Ishikawa (cell line): ENCODE measurements at regions not wholly inside any gene's neighbourhood (a gene's known extent, or its start where the extent isn't known, plus 50 kb on each side); places are given as distances from the start of the nearest gene placed in this dataset.

Experiments
- TAF1 ChIP-seq: IDR thresholded peaks from 2 replicates; pipeline ENCODE4 v1.6.1; 2012; ENCODE audit warnings: low read depth, mild to moderate bottlenecking
- TF ChIP-seq, protein P1 (sequence below): IDR thresholded peaks from 2 replicates; pipeline ENCODE4 v1.6.1; 2012; ENCODE audit warnings: low read depth, mild to moderate bottlenecking

- TF ChIP-seq, protein P1, sequence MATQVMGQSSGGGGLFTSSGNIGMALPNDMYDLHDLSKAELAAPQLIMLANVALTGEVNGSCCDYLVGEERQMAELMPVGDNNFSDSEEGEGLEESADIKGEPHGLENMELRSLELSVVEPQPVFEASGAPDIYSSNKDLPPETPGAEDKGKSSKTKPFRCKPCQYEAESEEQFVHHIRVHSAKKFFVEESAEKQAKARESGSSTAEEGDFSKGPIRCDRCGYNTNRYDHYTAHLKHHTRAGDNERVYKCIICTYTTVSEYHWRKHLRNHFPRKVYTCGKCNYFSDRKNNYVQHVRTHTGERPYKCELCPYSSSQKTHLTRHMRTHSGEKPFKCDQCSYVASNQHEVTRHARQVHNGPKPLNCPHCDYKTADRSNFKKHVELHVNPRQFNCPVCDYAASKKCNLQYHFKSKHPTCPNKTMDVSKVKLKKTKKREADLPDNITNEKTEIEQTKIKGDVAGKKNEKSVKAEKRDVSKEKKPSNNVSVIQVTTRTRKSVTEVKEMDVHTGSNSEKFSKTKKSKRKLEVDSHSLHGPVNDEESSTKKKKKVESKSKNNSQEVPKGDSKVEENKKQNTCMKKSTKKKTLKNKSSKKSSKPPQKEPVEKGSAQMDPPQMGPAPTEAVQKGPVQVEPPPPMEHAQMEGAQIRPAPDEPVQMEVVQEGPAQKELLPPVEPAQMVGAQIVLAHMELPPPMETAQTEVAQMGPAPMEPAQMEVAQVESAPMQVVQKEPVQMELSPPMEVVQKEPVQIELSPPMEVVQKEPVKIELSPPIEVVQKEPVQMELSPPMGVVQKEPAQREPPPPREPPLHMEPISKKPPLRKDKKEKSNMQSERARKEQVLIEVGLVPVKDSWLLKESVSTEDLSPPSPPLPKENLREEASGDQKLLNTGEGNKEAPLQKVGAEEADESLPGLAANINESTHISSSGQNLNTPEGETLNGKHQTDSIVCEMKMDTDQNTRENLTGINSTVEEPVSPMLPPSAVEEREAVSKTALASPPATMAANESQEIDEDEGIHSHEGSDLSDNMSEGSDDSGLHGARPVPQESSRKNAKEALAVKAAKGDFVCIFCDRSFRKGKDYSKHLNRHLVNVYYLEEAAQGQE: no peak
- no peak for TF ChIP-seq TAF1
Measured at GRCh38 chr6:28816339-28816908, 107.4 kb downstream of the TRIM27 start.
